Caco-2 (cell line): ENCODE measurements at regions not wholly inside any gene's neighbourhood (a gene's known extent, or its start where the extent isn't known, plus 50 kb on each side); places are given as distances from the start of the nearest gene placed in this dataset.

ENCODE experiments used
- BruUV-seq: library from RNA; stranded (reverse); fragments of 400-500 nt; replicated peaks from 2 replicates; lab custom pipeline; 2021; lab: Mats Ljungman, UMichigan
- CTCF ChIA-PET: fragments of 300-600 bp; sonication (Branson Sonifier 250); formaldehyde crosslinking; loops from one replicate; lab custom pipeline; 2022; ENCODE audit warnings: antibody characterized with exemption; lab: Charles Lee
- POLR2A ChIA-PET: fragments of 300-600 bp; sonication (Branson Sonifier 250); formaldehyde crosslinking; loops from one replicate; lab custom pipeline; 2022; ENCODE audit warnings: antibody characterized with exemption; lab: Charles Lee
- DNase-seq, 2 experiments: peaks; one replicate each; pipeline versions ENCODE4 v3.0.0 to v3.0.0-alpha.2; 2020 to 2022
- H3K27me3 ChIP-seq: replicated peaks from 2 replicates; pipeline ENCODE4 v1.6.0; 2011; ENCODE audit warnings: low read length; ENCODE audit not compliant: control insufficient read depth, insufficient read depth
- H3K36me3 ChIP-seq: 2 replicates; pipeline ENCODE4 v1.5.1; 2011; ENCODE audit warnings: low read length; ENCODE audit not compliant: control insufficient read depth, insufficient read depth
- H3K4me1 ChIP-seq: fragments of 250-450 bp; sonication (Bioruptor Pico); 2 replicates; pipeline ENCODE4 v1.5.1; 2020; ENCODE audit warnings: mild to moderate bottlenecking
- H3K4me3 ChIP-seq: 2 replicates; pipeline ENCODE4 v1.5.1; 2011; ENCODE audit warnings: low read depth, mild to moderate bottlenecking, control low read depth, low read length
- H3K9me3 ChIP-seq: fragments of 250-450 bp; sonication (Bioruptor Pico); 2 replicates; pipeline ENCODE4 v1.5.1; 2020; ENCODE audit warnings: mild to moderate bottlenecking, moderate library complexity
- H3K27ac Mint-ChIP-seq: one replicate; pipeline ENCODE4 v1.8.0; 2022; ENCODE audit warnings: mixed read lengths; ENCODE audit not compliant: unreplicated experiment
- H3K27me3 Mint-ChIP-seq: one replicate; pipeline ENCODE4 v1.8.0; 2022; ENCODE audit warnings: mixed read lengths; ENCODE audit not compliant: insufficient read depth, unreplicated experiment
- H3K36me3 Mint-ChIP-seq: one replicate; pipeline ENCODE4 v1.8.0; 2022; ENCODE audit warnings: mild to moderate bottlenecking, mixed read lengths; ENCODE audit not compliant: insufficient read depth, unreplicated experiment
- H3K4me1 Mint-ChIP-seq: one replicate; pipeline ENCODE4 v1.8.0; 2022; ENCODE audit warnings: low read depth, mixed read lengths; ENCODE audit not compliant: unreplicated experiment
- H3K4me3 Mint-ChIP-seq: one replicate; pipeline ENCODE4 v1.8.0; 2022; ENCODE audit warnings: mild to moderate bottlenecking, moderate library complexity, mixed read lengths; ENCODE audit not compliant: unreplicated experiment
- H3K9me3 Mint-ChIP-seq: one replicate; pipeline ENCODE4 v1.8.0; 2022; ENCODE audit warnings: mixed read lengths; ENCODE audit not compliant: unreplicated experiment
- CTCF ChIP-seq, 2 experiments: fragments of 200-600 bp in 1 of 2; IDR thresholded peaks; 1 replicate in 1 of 2; 2 replicates in 1 of 2; pipeline versions ENCODE4 v1.5.1 to v1.8.0; 2011 to 2022; ENCODE audit warnings: antibody characterized with exemption in 1 of 2, control low read depth in 1 of 2, inconsistent platforms in 1 of 2, low read depth in 1 of 2, low read length in 1 of 2, mild to moderate bottlenecking in 1 of 2, moderate library complexity in 1 of 2; ENCODE audit not compliant: insufficient read depth in 1 of 2, severe bottlenecking in 1 of 2, unreplicated experiment in 1 of 2
- intact Hi-C: fragments of 100-400 bp; cut with micrococcal nuclease; formaldehyde crosslinking; loops from one replicate; pipeline ENCODE4 v1.10.0; 2022; ENCODE audit not compliant: unreplicated experiment

GRCh38 chr13:54287062-54287764 is 1258.6 kb downstream of the OLFM4 start:
- BruUV-seq, result no TSS peak
- Histone ChIP-seq H3K27me3 (no peaks in the 10 kb centered on the region), H3K9me3 (no peaks in the 10 kb centered on the region), H3K36me3 (no peaks in the 10 kb centered on the region), H3K4me3 (no peak overlapping the region), H3K4me1 (no peaks in the 10 kb centered on the region)
- H3K36me3 Mint-ChIP-seq, result no peaks in the 10 kb centered on the region
- no peaks in the 10 kb centered on the region for H3K4me1 Mint-ChIP-seq
- H3K4me3 Mint-ChIP-seq, result no peak overlapping the region
- POLR2A ChIA-PET, result no interaction called here
- CTCF ChIA-PET, result no interaction called here
- intact Hi-C loops, result no loop called here
- H3K27ac Mint-ChIP-seq, result no peak overlapping the region
- no peak for TF ChIP-seq CTCF (IDR thresholded peaks at IDR 0.05; ENCODE audit: insufficient read depth in 1 of 2, low read depth in 1 of 2, low read length in 1 of 2, severe bottlenecking in 1 of 2, unreplicated experiment in 1 of 2)
- no peak for DNase-seq
- peaks cover 19% of the 10 kb centered on the region for H3K9me3 Mint-ChIP-seq
- peaks cover 2% of the 10 kb centered on the region for H3K27me3 Mint-ChIP-seq

- H3K27me3 Mint-ChIP-seq, result no peaks in the 10 kb centered on the region
- H3K27ac Mint-ChIP-seq, result no peak overlapping the region
- TF ChIP-seq CTCF (IDR thresholded peaks at IDR 0.05; ENCODE audit: insufficient read depth in 1 of 2, low read depth in 1 of 2, low read length in 1 of 2, severe bottlenecking in 1 of 2, unreplicated experiment in 1 of 2), result no peak
- no TSS peak for BruUV-seq
- H3K36me3 ChIP-seq, result no peaks in the 10 kb centered on the region
- no peaks in the 10 kb centered on the region for H3K9me3 ChIP-seq
- no peak overlapping the region for H3K4me3 ChIP-seq
- peaks cover 7% of the 10 kb centered on the region for H3K9me3 Mint-ChIP-seq
- no peak overlapping the region for H3K4me3 Mint-ChIP-seq
- H3K4me1 ChIP-seq, result no peaks in the 10 kb centered on the region
- no peaks in the 10 kb centered on the region for H3K4me1 Mint-ChIP-seq
- intact Hi-C loops, result loop anchor here (10.0 kb wide), 2 partner anchors 234 to 516 kb away; no protein-coding TSS in a partner anchor
- CTCF ChIA-PET, result no interaction called here
- POLR2A ChIA-PET, result no interaction called here
- H3K27me3 ChIP-seq, result no peaks in the 10 kb centered on the region
- no peaks in the 10 kb centered on the region for H3K36me3 Mint-ChIP-seq
- DNase-seq, result no peak
Measured at GRCh38 chr13:54301085-54301484, 1272.5 kb downstream of the OLFM4 start.

- no peaks in the 10 kb centered on the region for H3K36me3 Mint-ChIP-seq
- intact Hi-C loops, result loop anchor here (10.0 kb wide), 2 partner anchors 229 to 521 kb away; no protein-coding TSS in a partner anchor
- no peaks in the 10 kb centered on the region for H3K4me1 ChIP-seq
- TF ChIP-seq CTCF (IDR thresholded peaks at IDR 0.05; ENCODE audit: insufficient read depth in 1 of 2, low read depth in 1 of 2, low read length in 1 of 2, severe bottlenecking in 1 of 2, unreplicated experiment in 1 of 2), result peak; percentile 5 to 25
- H3K4me3 Mint-ChIP-seq, result no peak overlapping the region
- H3K4me1 Mint-ChIP-seq, result no peaks in the 10 kb centered on the region
- peaks cover 5% of the 10 kb centered on the region for H3K27me3 Mint-ChIP-seq
- no peaks in the 10 kb centered on the region for H3K9me3 ChIP-seq
- no peaks in the 10 kb centered on the region for H3K27me3 ChIP-seq
- ChIA-PET CTCF (interaction anchor here (1.9 kb wide), 1 partner anchor 523 kb away, joined by 11 read pairs; no protein-coding TSS in a partner anchor), POLR2A (no interaction called here)
- DNase-seq, result no peak
- no peaks in the 10 kb centered on the region for H3K9me3 Mint-ChIP-seq
- BruUV-seq, result no TSS peak
- no peak overlapping the region for H3K4me3 ChIP-seq
- H3K27ac Mint-ChIP-seq, result no peak overlapping the region
- H3K36me3 ChIP-seq, result no peaks in the 10 kb centered on the region
Measured at GRCh38 chr13:54305377-54305776, 1276.8 kb downstream of the OLFM4 start.
